HEK293 (cell line): ENCODE measurements at regions not wholly inside any gene's neighbourhood (a gene's known extent, or its start where the extent isn't known, plus 50 kb on each side); places are given as distances from the start of the nearest gene placed in this dataset.

ENCODE experiments used
- CTCF ChIP-seq: fragments of 450-650 bp; formaldehyde crosslinking; IDR thresholded peaks from 2 replicates; pipeline ENCODE4 v1.5.1; 2016; ENCODE audit warnings: missing biosample characterization, missing genetic modification characterization
- MEIS1 ChIP-seq: sonication (generic); formaldehyde crosslinking; IDR thresholded peaks from 2 replicates; pipeline ENCODE4 v1.8.1; 2022; ENCODE audit warnings: missing genetic modification reagents, mild to moderate bottlenecking, borderline replicate concordance
- SETDB1 ChIP-seq: IDR thresholded peaks from one replicate; pipeline ENCODE4 v1.6.1; 2017; ENCODE audit warnings: mild to moderate bottlenecking, low read length, moderate library complexity, mixed read lengths; ENCODE audit not compliant: insufficient read length
- WT1 ChIP-seq: fragments of 450-650 bp; formaldehyde crosslinking; IDR thresholded peaks from 2 replicates; pipeline ENCODE4 v1.5.1; 2016; ENCODE audit warnings: missing biosample characterization, missing genetic modification characterization
- ZFHX2 ChIP-seq: fragments of 450-650 bp; formaldehyde crosslinking; conservative IDR thresholded peaks from 2 replicates; pipeline ENCODE4 v1.5.1; 2016; ENCODE audit warnings: missing biosample characterization, missing genetic modification characterization
- ZNF121 ChIP-seq: fragments of 450-650 bp; formaldehyde crosslinking; IDR thresholded peaks from 2 replicates; pipeline ENCODE4 v1.5.1; 2016; ENCODE audit warnings: missing biosample characterization, missing genetic modification characterization
- ZNF174 ChIP-seq: fragments of 450-650 bp; formaldehyde crosslinking; IDR thresholded peaks from 2 replicates; pipeline ENCODE4 v1.5.0; 2017; ENCODE audit warnings: missing biosample characterization, mild to moderate bottlenecking, missing genetic modification characterization
- ZNF274 ChIP-seq, 2 experiments: fragments of 200-500 bp in 1 of 2; fragments of 450-650 bp in 1 of 2; sonication (Bioruptor generic) in 1 of 2; formaldehyde crosslinking in 1 of 2; IDR thresholded peaks; 2 replicates each; pipeline versions ENCODE4 v1.5.1 to v1.6.1; 2014 to 2016; ENCODE audit warnings: borderline replicate concordance in 1 of 2, inconsistent platforms in 1 of 2, low read length in 1 of 2, missing biosample characterization in 1 of 2, missing genetic modification characterization in 1 of 2
- ZNF513 ChIP-seq: fragments of 450-650 bp; IDR thresholded peaks from 2 replicates; pipeline ENCODE4 v1.5.1; 2018; ENCODE audit warnings: missing biosample characterization, missing genetic modification characterization
- ZNF580 ChIP-seq: fragments of 450-650 bp; formaldehyde crosslinking; IDR thresholded peaks from 2 replicates; pipeline ENCODE4 v1.5.1; 2016; ENCODE audit warnings: missing biosample characterization, missing genetic modification characterization
- ZSCAN16 ChIP-seq: fragments of 450-650 bp; formaldehyde crosslinking; IDR thresholded peaks from 2 replicates; pipeline ENCODE4 v1.5.1; 2016; ENCODE audit warnings: missing biosample characterization, missing genetic modification characterization
- ZSCAN23 ChIP-seq: fragments of 450-650 bp; formaldehyde crosslinking; IDR thresholded peaks from 2 replicates; pipeline ENCODE4 v1.5.1; 2016; ENCODE audit warnings: missing biosample characterization, missing genetic modification characterization
- TF ChIP-seq, protein P1 (sequence below): fragments of 450-650 bp; formaldehyde crosslinking; IDR thresholded peaks from 2 replicates; pipeline ENCODE4 v1.5.1; 2016; ENCODE audit warnings: missing biosample characterization, missing genetic modification characterization, low read depth

- TF ChIP-seq CTCF (tag by site-specific recombination), result no peak
- TF ChIP-seq ZNF580, result no peak
- no peak for TF ChIP-seq ZNF174 (tag by site-specific recombination)
- no peak for TF ChIP-seq ZNF274 (IDR thresholded peaks at IDR 0.05; ENCODE audit: low read length)
- no peak for TF ChIP-seq ZNF274 (tag by site-specific recombination; IDR thresholded peaks at IDR 0.05; ENCODE audit: borderline replicate concordance)
- TF ChIP-seq ZFHX2 (tag by site-specific recombination), result no peak
- no peak for TF ChIP-seq ZSCAN23 (tag by site-specific recombination)
- TF ChIP-seq ZSCAN16 (tag by site-specific recombination), result no peak
- TF ChIP-seq SETDB1, result no peak
- TF ChIP-seq WT1 (tag by site-specific recombination), result no peak
- TF ChIP-seq MEIS1 (CRISPR knock-in tag), result no peak
- TF ChIP-seq, protein P1, sequence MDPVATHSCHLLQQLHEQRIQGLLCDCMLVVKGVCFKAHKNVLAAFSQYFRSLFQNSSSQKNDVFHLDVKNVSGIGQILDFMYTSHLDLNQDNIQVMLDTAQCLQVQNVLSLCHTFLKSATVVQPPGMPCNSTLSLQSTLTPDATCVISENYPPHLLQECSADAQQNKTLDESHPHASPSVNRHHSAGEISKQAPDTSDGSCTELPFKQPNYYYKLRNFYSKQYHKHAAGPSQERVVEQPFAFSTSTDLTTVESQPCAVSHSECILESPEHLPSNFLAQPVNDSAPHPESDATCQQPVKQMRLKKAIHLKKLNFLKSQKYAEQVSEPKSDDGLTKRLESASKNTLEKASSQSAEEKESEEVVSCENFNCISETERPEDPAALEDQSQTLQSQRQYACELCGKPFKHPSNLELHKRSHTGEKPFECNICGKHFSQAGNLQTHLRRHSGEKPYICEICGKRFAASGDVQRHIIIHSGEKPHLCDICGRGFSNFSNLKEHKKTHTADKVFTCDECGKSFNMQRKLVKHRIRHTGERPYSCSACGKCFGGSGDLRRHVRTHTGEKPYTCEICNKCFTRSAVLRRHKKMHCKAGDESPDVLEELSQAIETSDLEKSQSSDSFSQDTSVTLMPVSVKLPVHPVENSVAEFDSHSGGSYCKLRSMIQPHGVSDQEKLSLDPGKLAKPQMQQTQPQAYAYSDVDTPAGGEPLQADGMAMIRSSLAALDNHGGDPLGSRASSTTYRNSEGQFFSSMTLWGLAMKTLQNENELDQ (tag by site-specific recombination), result no peak
- TF ChIP-seq ZNF513 (tag by site-specific recombination), result no peak
- no peak for TF ChIP-seq ZNF121 (tag by site-specific recombination)
Observed at GRCh38 chr6:164660781-164661180, 648.6 kb downstream of the C6orf118 start.
